ENCODE measurements at regions not wholly inside any gene's neighbourhood (a gene's known extent, or its start where the extent isn't known, plus 50 kb on each side); places are given as distances from the start of the nearest gene placed in this dataset.

- Histone ChIP-seq H3K4me1 (ENCODE audit: control insufficient read depth in 1 of 2, insufficient read depth in 2 of 2, low read length in 2 of 2) (no peaks in the 10 kb centered on the region), H3K27me3 (ENCODE audit: insufficient read depth, low read length) (no peaks in the 10 kb centered on the region), H3K79me1 (ENCODE audit: low read length) (no peaks in the 10 kb centered on the region), H2BK120ac (ENCODE audit: insufficient read depth, low read length, poor library complexity) (no peak overlapping the region), H3K4ac (ENCODE audit: low read depth, low read length) (no peak overlapping the region), H3K9ac (ENCODE audit: low read length) (no peak overlapping the region), H3K14ac (ENCODE audit: low read length) (no peak overlapping the region), H3K18ac (ENCODE audit: low read length) (no peak overlapping the region), H3K9me3 (ENCODE audit: insufficient read depth, low read depth, low read length) (no peaks in the 10 kb centered on the region), H2AK5ac (ENCODE audit: low read length) (no peak overlapping the region), H3K4me2 (ENCODE audit: low read length) (no peak overlapping the region), H4K12ac (ENCODE audit: low read depth, low read length) (no peak overlapping the region), H3K79me2 (ENCODE audit: control insufficient read depth, insufficient read depth, low read length, poor library complexity) (no peaks in the 10 kb centered on the region), H3K36me3 (ENCODE audit: control insufficient read depth in 1 of 2, insufficient read depth in 2 of 2, low read length in 2 of 2) (no peaks in the 10 kb centered on the region), H4K91ac (ENCODE audit: low read depth, low read length) (no peak overlapping the region), H2AFZ (ENCODE audit: insufficient read depth, low read length, poor library complexity) (no peak overlapping the region), H4K8ac (ENCODE audit: low read depth, low read length) (no peak overlapping the region), H3K23ac (ENCODE audit: low read length) (no peak overlapping the region), H3K27ac (ENCODE audit: low read depth, low read length) (no peak overlapping the region), H2BK12ac (ENCODE audit: low read length) (no peak overlapping the region), H3K4me3 (ENCODE audit: low read depth, low read length) (no peak overlapping the region), H2BK5ac (ENCODE audit: low read depth, low read length, poor library complexity) (no peak overlapping the region)
- no CpG with 5 or more reads among the region's 4 CpGs for WGBS (ENCODE audit: extremely low coverage, insufficient coverage, insufficient read length)
- no peak for DNase-seq
Measured at GRCh38 chr21:16117331-16117730, 387.5 kb downstream of the USP25 start.

DNA sequence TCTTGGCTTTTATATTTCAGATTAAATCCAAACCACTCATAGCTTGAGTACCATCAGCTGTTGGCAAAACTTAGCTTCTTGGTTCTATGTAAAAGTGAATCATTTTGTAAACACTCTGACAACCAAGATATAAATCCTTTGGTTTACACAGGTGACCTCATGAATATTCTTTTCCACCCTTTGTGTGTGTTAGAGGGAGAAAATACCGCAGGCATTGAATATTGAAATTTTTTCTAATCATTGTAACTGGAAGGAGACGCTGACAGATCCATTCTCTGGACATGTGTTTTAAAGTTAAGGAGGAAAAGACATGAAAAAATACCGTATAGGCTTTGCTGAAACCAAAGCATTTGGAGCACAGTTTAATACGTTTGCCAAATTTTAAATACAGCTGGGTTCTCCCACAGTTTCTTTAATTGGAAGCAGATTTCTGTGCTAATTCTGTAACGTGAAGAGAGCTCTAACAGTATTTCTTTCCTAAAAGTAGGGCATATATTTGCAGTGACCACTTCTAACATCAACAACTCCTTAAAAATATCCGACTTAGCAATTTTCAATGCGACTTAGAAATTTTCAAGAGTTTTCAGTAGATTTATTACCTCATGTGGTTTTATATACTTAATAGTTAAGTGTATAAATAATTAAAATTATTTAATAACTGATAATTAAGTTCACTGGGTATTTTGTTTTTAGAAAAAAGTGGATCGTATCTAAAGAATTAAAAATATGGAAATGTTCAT, 388.2 kb downstream of the USP25 start:
- Histone ChIP-seq H4K8ac (ENCODE audit: low read depth, low read length) (no peak overlapping the region), H3K23ac (ENCODE audit: low read length) (no peak overlapping the region), H2BK5ac (ENCODE audit: low read depth, low read length, poor library complexity) (no peak overlapping the region), H2BK12ac (ENCODE audit: low read length) (no peak overlapping the region), H3K79me2 (ENCODE audit: control insufficient read depth, insufficient read depth, low read length, poor library complexity) (no peaks in the 10 kb centered on the region), H3K9ac (ENCODE audit: low read length) (no peak overlapping the region), H3K27ac (ENCODE audit: low read depth, low read length) (no peak overlapping the region), H3K4me3 (ENCODE audit: low read depth, low read length) (no peak overlapping the region), H3K18ac (ENCODE audit: low read length) (no peak overlapping the region), H2AFZ (ENCODE audit: insufficient read depth, low read length, poor library complexity) (no peak overlapping the region), H3K36me3 (ENCODE audit: control insufficient read depth in 1 of 2, insufficient read depth in 2 of 2, low read length in 2 of 2) (no peaks in the 10 kb centered on the region), H4K12ac (ENCODE audit: low read depth, low read length) (no peak overlapping the region), H3K4me1 (ENCODE audit: control insufficient read depth in 1 of 2, insufficient read depth in 2 of 2, low read length in 2 of 2) (no peaks in the 10 kb centered on the region), H2AK5ac (ENCODE audit: low read length) (no peak overlapping the region), H3K14ac (ENCODE audit: low read length) (no peak overlapping the region), H3K4ac (ENCODE audit: low read depth, low read length) (no peak overlapping the region), H3K4me2 (ENCODE audit: low read length) (no peak overlapping the region), H3K27me3 (ENCODE audit: insufficient read depth, low read length) (no peaks in the 10 kb centered on the region), H3K9me3 (ENCODE audit: insufficient read depth, low read depth, low read length) (no peaks in the 10 kb centered on the region), H4K91ac (ENCODE audit: low read depth, low read length) (no peak overlapping the region), H3K79me1 (ENCODE audit: low read length) (no peaks in the 10 kb centered on the region), H2BK120ac (ENCODE audit: insufficient read depth, low read length, poor library complexity) (no peak overlapping the region)
- no CpG with 5 or more reads among the region's 8 CpGs for WGBS (ENCODE audit: extremely low coverage, insufficient coverage, insufficient read length)
- no peak for DNase-seq

GRCh38 chr21:16124378-16125138, 394.8 kb downstream of the USP25 start:
- DNase-seq, result peak in 1 of 2 donors; percentile 42
- Histone ChIP-seq H4K8ac (ENCODE audit: low read depth, low read length) (no peak overlapping the region), H3K79me1 (ENCODE audit: low read length) (no peaks in the 10 kb centered on the region), H3K9me3 (ENCODE audit: insufficient read depth, low read depth, low read length) (no peaks in the 10 kb centered on the region), H2AFZ (ENCODE audit: insufficient read depth, low read length, poor library complexity) (no peak overlapping the region), H3K18ac (ENCODE audit: low read length) (no peak overlapping the region), H3K9ac (ENCODE audit: low read length) (no peak overlapping the region), H3K23ac (ENCODE audit: low read length) (no peak overlapping the region), H3K4ac (ENCODE audit: low read depth, low read length) (no peak overlapping the region), H2BK5ac (ENCODE audit: low read depth, low read length, poor library complexity) (no peak overlapping the region), H3K4me2 (ENCODE audit: low read length) (no peak overlapping the region), H3K4me3 (ENCODE audit: low read depth, low read length) (no peak overlapping the region), H2BK120ac (ENCODE audit: insufficient read depth, low read length, poor library complexity) (no peak overlapping the region), H3K36me3 (ENCODE audit: control insufficient read depth in 1 of 2, insufficient read depth in 2 of 2, low read length in 2 of 2) (no peaks in the 10 kb centered on the region), H2BK12ac (ENCODE audit: low read length) (no peak overlapping the region), H4K12ac (ENCODE audit: low read depth, low read length) (no peak overlapping the region), H3K4me1 (ENCODE audit: control insufficient read depth in 1 of 2, insufficient read depth in 2 of 2, low read length in 2 of 2) (no peaks in the 10 kb centered on the region), H4K91ac (ENCODE audit: low read depth, low read length) (no peak overlapping the region), H3K14ac (ENCODE audit: low read length) (no peak overlapping the region), H3K79me2 (ENCODE audit: control insufficient read depth, insufficient read depth, low read length, poor library complexity) (no peaks in the 10 kb centered on the region), H2AK5ac (ENCODE audit: low read length) (no peak overlapping the region), H3K27ac (ENCODE audit: low read depth, low read length) (no peak overlapping the region), H3K27me3 (ENCODE audit: insufficient read depth, low read length) (no peaks in the 10 kb centered on the region)
- WGBS (ENCODE audit: extremely low coverage, insufficient coverage, insufficient read length), result no CpG with 5 or more reads among the region's 5 CpGs

- H4K12ac ChIP-seq (ENCODE audit: low read depth, low read length), result no peak overlapping the region
- H4K91ac ChIP-seq (ENCODE audit: low read depth, low read length), result no peak overlapping the region
- no peaks in the 10 kb centered on the region for H3K79me2 ChIP-seq (ENCODE audit: control insufficient read depth, insufficient read depth, low read length, poor library complexity)
- H3K9me3 ChIP-seq (ENCODE audit: insufficient read depth, low read depth, low read length), result no peaks in the 10 kb centered on the region
- H2BK120ac ChIP-seq (ENCODE audit: insufficient read depth, low read length, poor library complexity), result no peak overlapping the region
- no peak overlapping the region for H2AK5ac ChIP-seq (ENCODE audit: low read length)
- no peak overlapping the region for H3K4ac ChIP-seq (ENCODE audit: low read depth, low read length)
- no peak overlapping the region for H4K8ac ChIP-seq (ENCODE audit: low read depth, low read length)
- no peak overlapping the region for H3K23ac ChIP-seq (ENCODE audit: low read length)
- no peak overlapping the region for H3K27ac ChIP-seq (ENCODE audit: low read depth, low read length)
- no peak overlapping the region for H3K14ac ChIP-seq (ENCODE audit: low read length)
- H3K79me1 ChIP-seq (ENCODE audit: low read length), result no peaks in the 10 kb centered on the region
- no peaks in the 10 kb centered on the region for H3K4me1 ChIP-seq (ENCODE audit: control insufficient read depth in 1 of 2, insufficient read depth in 2 of 2, low read length in 2 of 2)
- WGBS (ENCODE audit: extremely low coverage, insufficient coverage, insufficient read length), result no CpG with 5 or more reads among the region's 6 CpGs
- no peaks in the 10 kb centered on the region for H3K36me3 ChIP-seq (ENCODE audit: control insufficient read depth in 1 of 2, insufficient read depth in 2 of 2, low read length in 2 of 2)
- no peak overlapping the region for H2BK5ac ChIP-seq (ENCODE audit: low read depth, low read length, poor library complexity)
- H3K27me3 ChIP-seq (ENCODE audit: insufficient read depth, low read length), result no peaks in the 10 kb centered on the region
- no peak overlapping the region for H3K18ac ChIP-seq (ENCODE audit: low read length)
- H2AFZ ChIP-seq (ENCODE audit: insufficient read depth, low read length, poor library complexity), result no peak overlapping the region
- no peak overlapping the region for H2BK12ac ChIP-seq (ENCODE audit: low read length)
- no peak overlapping the region for H3K9ac ChIP-seq (ENCODE audit: low read length)
- DNase-seq, result no peak
- no peak overlapping the region for H3K4me2 ChIP-seq (ENCODE audit: low read length)
- no peak overlapping the region for H3K4me3 ChIP-seq (ENCODE audit: low read depth, low read length)
Measured at GRCh38 chr21:16125274-16125673, 395.5 kb downstream of the USP25 start.
